Loucy (cell line): ENCODE measurements at regions not wholly inside any gene's neighbourhood (a gene's known extent, or its start where the extent isn't known, plus 50 kb on each side); places are given as distances from the start of the nearest gene placed in this dataset.

Experiments used
- H2AFZ ChIP-seq: fragments of 200-600 bp; sonication (generic); 2 replicates; pipeline ENCODE4 v1.6.0; 2016; ENCODE audit warnings: antibody characterized with exemption, mild to moderate bottlenecking, low read length, moderate library complexity
- H3F3A ChIP-seq: fragments of 200-600 bp; 2 replicates; pipeline ENCODE4 v1.6.0; 2016; ENCODE audit warnings: antibody characterized with exemption, low read depth, mild to moderate bottlenecking
- H3K27me3 ChIP-seq: fragments of 200-600 bp; sonication (generic); 2 replicates; pipeline ENCODE4 v1.6.1; 2014; ENCODE audit warnings: low read length, mild to moderate bottlenecking; ENCODE audit not compliant: insufficient read depth, poor library complexity, severe bottlenecking
- H3K36me3 ChIP-seq: fragments of 200-600 bp; sonication (generic); 2 replicates; pipeline ENCODE4 v1.6.1; 2016; ENCODE audit warnings: low read length; ENCODE audit not compliant: insufficient read depth
- H3K4me1 ChIP-seq: fragments of 200-600 bp; sonication (generic); 2 replicates; pipeline ENCODE4 v1.5.1; 2014; ENCODE audit warnings: low read length, mild to moderate bottlenecking; ENCODE audit not compliant: insufficient read depth, poor library complexity, severe bottlenecking
- H3K4me2 ChIP-seq: fragments of 200-600 bp; sonication (generic); 2 replicates; pipeline ENCODE4 v1.6.0; 2014; ENCODE audit warnings: antibody characterized with exemption, low read length, low read depth, mild to moderate bottlenecking; ENCODE audit not compliant: poor library complexity, severe bottlenecking
- H3K4me3 ChIP-seq: fragments of 200-600 bp; sonication (generic); 2 replicates; pipeline ENCODE4 v1.5.1; 2014; ENCODE audit warnings: low read length, mild to moderate bottlenecking, mixed read lengths; ENCODE audit not compliant: poor library complexity, severe bottlenecking
- H3K79me2 ChIP-seq: fragments of 200-600 bp; sonication (generic); 2 replicates; pipeline ENCODE4 v1.6.1; 2014; ENCODE audit warnings: low read length; ENCODE audit not compliant: insufficient read depth
- H3K9ac ChIP-seq: fragments of 200-600 bp; sonication (generic); 2 replicates; pipeline ENCODE4 v1.6.0; 2014; ENCODE audit warnings: mild to moderate bottlenecking, low read depth, low read length, moderate library complexity; ENCODE audit not compliant: poor library complexity, severe bottlenecking
- H3K9me2 ChIP-seq: fragments of 200-600 bp; sonication (generic); replicated peaks from 2 replicates; pipeline ENCODE4 v1.6.1; 2016; ENCODE audit warnings: low read depth, low read length, mixed read lengths
- H3K9me3 ChIP-seq: fragments of 200-600 bp; sonication (generic); 2 replicates; pipeline ENCODE4 v1.6.1; 2014; ENCODE audit warnings: mild to moderate bottlenecking, antibody characterized with exemption, low read length, low read depth; ENCODE audit not compliant: insufficient read depth
- H4K20me1 ChIP-seq: fragments of 200-600 bp; sonication (generic); 2 replicates; pipeline ENCODE4 v1.6.0; 2014; ENCODE audit warnings: antibody characterized with exemption, low read length, mild to moderate bottlenecking; ENCODE audit not compliant: insufficient read depth, poor library complexity, severe bottlenecking
- EZH2phosphoT487 ChIP-seq: fragments of 200-600 bp; IDR thresholded peaks from 2 replicates; pipeline ENCODE4 v1.6.1; 2018; ENCODE audit warnings: antibody characterized with exemption, mild to moderate bottlenecking, moderate library complexity, borderline replicate concordance
- TF ChIP-seq, protein P1 (sequence below): fragments of 200-600 bp; sonication (generic); conservative IDR thresholded peaks from 2 replicates; pipeline ENCODE4 v1.5.1; 2014; ENCODE audit warnings: mild to moderate bottlenecking, antibody characterized with exemption, low read length

DNA sequence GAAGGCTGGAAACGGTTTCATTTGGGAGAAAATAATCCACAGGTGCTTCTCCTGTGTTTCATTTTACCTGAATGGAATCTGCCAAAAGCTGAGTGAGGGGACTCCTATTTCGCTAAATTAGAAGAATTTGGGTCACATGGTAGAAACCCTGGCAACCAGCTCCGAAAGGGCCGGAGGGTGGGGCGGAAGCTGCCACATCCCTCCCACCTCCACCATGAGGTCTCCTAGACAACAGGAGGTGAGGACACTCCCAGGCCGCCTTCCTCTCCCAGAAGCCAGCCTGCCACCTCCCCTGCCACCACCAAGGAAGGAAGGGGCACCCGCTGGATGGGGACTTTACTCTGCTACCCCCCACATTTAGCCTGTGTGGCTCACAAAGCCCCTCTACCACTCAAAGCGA lies 199.9 kb upstream of the ZC3H12A start:
- TF ChIP-seq, protein P1, sequence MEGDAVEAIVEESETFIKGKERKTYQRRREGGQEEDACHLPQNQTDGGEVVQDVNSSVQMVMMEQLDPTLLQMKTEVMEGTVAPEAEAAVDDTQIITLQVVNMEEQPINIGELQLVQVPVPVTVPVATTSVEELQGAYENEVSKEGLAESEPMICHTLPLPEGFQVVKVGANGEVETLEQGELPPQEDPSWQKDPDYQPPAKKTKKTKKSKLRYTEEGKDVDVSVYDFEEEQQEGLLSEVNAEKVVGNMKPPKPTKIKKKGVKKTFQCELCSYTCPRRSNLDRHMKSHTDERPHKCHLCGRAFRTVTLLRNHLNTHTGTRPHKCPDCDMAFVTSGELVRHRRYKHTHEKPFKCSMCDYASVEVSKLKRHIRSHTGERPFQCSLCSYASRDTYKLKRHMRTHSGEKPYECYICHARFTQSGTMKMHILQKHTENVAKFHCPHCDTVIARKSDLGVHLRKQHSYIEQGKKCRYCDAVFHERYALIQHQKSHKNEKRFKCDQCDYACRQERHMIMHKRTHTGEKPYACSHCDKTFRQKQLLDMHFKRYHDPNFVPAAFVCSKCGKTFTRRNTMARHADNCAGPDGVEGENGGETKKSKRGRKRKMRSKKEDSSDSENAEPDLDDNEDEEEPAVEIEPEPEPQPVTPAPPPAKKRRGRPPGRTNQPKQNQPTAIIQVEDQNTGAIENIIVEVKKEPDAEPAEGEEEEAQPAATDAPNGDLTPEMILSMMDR: no peak
- no peak for TF ChIP-seq EZH2phosphoT487

DNA sequence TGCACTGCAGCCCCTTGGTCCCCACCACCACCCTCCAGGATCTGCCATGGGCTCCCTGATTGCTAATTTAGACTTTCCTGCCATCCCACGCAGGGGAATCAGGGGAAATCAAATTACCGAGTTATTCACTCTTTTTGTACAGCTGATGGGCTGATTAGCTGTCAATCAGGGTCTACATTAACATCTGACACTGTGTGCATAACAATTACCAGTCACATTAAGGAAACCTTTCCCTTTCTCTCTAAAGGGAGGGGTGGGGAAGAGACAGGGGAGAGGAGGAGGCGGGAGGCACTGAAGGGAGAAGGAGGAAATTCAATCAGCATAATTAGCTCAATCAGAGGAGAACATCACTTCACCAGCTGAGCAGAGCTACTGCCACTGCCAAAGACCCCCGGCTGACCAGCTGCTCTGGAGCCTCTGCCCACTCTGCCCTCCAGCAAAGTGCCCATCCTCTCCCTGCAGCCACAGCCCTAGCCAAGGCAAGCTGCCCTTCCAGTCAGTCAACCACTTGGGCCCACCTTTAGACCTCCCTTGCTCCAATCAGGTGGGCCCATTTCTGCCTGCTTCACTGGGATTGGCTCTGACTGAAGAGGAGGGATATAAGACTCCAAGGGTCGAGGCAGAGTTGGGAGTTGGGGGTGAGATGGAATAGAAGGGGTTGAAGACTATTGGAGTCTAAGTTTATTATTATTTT lies 199.3 kb upstream of the ZC3H12A start:
- Histone ChIP-seq H3K36me3 (no peaks in the 10 kb centered on the region), H3K4me2 (no peak overlapping the region), H3K9me3 (no peaks in the 10 kb centered on the region), H2AFZ (no peak overlapping the region), H4K20me1 (no peaks in the 10 kb centered on the region), H3F3A (no peaks in the 10 kb centered on the region), H3K9me2 (no peaks in the 10 kb centered on the region), H3K4me1 (no peaks in the 10 kb centered on the region), H3K9ac (no peak overlapping the region), H3K27me3 (no peaks in the 10 kb centered on the region), H3K79me2 (no peaks in the 10 kb centered on the region), H3K4me3 (no peak overlapping the region)
- TF ChIP-seq, protein P1: no peak
- no peak for TF ChIP-seq EZH2phosphoT487

More for the DNA sequence above, 199.9 kb upstream of the ZC3H12A start:
- no peaks in the 10 kb centered on the region for H3K9me3 ChIP-seq
- H4K20me1 ChIP-seq: no peaks in the 10 kb centered on the region
- no peaks in the 10 kb centered on the region for H3K9me2 ChIP-seq
- no peak overlapping the region for H3K4me3 ChIP-seq
- no peaks in the 10 kb centered on the region for H3K27me3 ChIP-seq
- H3K79me2 ChIP-seq: no peaks in the 10 kb centered on the region
- no peaks in the 10 kb centered on the region for H3K36me3 ChIP-seq
- H3K4me1 ChIP-seq: no peaks in the 10 kb centered on the region
- H3K9ac ChIP-seq: no peak overlapping the region
- H3F3A ChIP-seq: no peaks in the 10 kb centered on the region
- H3K4me2 ChIP-seq: no peak overlapping the region
- H2AFZ ChIP-seq: no peak overlapping the region

DNA sequence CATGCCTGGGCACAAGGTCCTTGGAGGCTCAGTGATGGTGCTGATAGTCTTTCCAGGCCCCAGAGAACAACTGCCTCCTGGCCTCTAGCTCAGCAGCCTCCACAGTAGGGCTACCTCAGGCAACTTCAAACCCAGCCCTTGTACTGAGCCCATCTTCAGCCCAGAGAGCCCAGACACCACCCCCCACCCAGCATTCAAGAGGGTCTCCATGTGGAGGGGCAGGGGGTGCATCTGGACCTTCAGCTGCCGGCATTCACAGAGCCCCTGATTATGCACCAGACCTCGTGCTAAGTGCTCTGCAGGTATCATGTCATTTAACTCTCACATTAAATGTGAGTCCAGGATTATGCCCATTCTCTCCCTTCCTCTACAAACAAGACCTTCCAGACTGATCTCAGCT lies 197.0 kb upstream of the ZC3H12A start:
- no peak for TF ChIP-seq EZH2phosphoT487
- TF ChIP-seq, protein P1: no peak
- Histone ChIP-seq H3K4me2 (no peak overlapping the region), H3K27me3 (no peaks in the 10 kb centered on the region)

More for the DNA sequence above, 197.0 kb upstream of the ZC3H12A start:
- H3K9me3 ChIP-seq: no peaks in the 10 kb centered on the region
- H3F3A ChIP-seq: no peaks in the 10 kb centered on the region
- H3K79me2 ChIP-seq: no peaks in the 10 kb centered on the region
- H4K20me1 ChIP-seq: no peaks in the 10 kb centered on the region
- no peaks in the 10 kb centered on the region for H3K4me1 ChIP-seq
- H3K9me2 ChIP-seq: no peaks in the 10 kb centered on the region
- H3K4me3 ChIP-seq: no peak overlapping the region
- H2AFZ ChIP-seq: no peak overlapping the region
- H3K36me3 ChIP-seq: no peaks in the 10 kb centered on the region
- H3K9ac ChIP-seq: no peak overlapping the region
